Adipocyte (in vitro differentiated cells): ENCODE measurements at regions not wholly inside any gene's neighbourhood (a gene's known extent, or its start where the extent isn't known, plus 50 kb on each side); places are given as distances from the start of the nearest gene placed in this dataset.

Source experiments
- DNase-seq: peaks from one replicate; pipeline ENCODE4 v3.0.0-alpha.2; 2015; ENCODE audit warnings: low read depth
- H3K27me3 ChIP-seq: replicated peaks from 2 replicates; pipeline ENCODE4 v1.7.0; 2013; ENCODE audit warnings: mild to moderate bottlenecking, low read length, moderate library complexity; ENCODE audit not compliant: control insufficient read depth, insufficient read depth
- H3K36me3 ChIP-seq: 2 replicates; pipeline ENCODE4 v1.7.0; 2013; ENCODE audit warnings: low read length, mild to moderate bottlenecking, moderate library complexity; ENCODE audit not compliant: control insufficient read depth, insufficient read depth, severe bottlenecking
- H3K4me1 ChIP-seq: 2 replicates; pipeline ENCODE4 v1.7.0; 2013; ENCODE audit warnings: mild to moderate bottlenecking, low read length, moderate library complexity; ENCODE audit not compliant: control insufficient read depth, insufficient read depth
- H3K4me3 ChIP-seq: 2 replicates; pipeline ENCODE4 v1.7.0; 2013; ENCODE audit warnings: mild to moderate bottlenecking, low read length, moderate library complexity
- H3K9ac ChIP-seq: 2 replicates; pipeline ENCODE4 v1.7.0; 2013; ENCODE audit warnings: mild to moderate bottlenecking, low read length, moderate library complexity
- H3K9me3 ChIP-seq: 2 replicates; pipeline ENCODE4 v1.7.0; 2013; ENCODE audit warnings: mild to moderate bottlenecking, low read length, moderate library complexity; ENCODE audit not compliant: control insufficient read depth

GRCh38 chr9:75592586-75592985 is 297.9 kb upstream of the PCSK5 start:
- Histone ChIP-seq H3K9me3 (no peaks in the 10 kb centered on the region), H3K4me1 (peaks cover 6% of the 10 kb centered on the region), H3K27me3 (no peaks in the 10 kb centered on the region), H3K36me3 (no peaks in the 10 kb centered on the region), H3K4me3 (no peak overlapping the region), H3K9ac (no peak overlapping the region)
- no peak for DNase-seq

GRCh38 chr9:75593920-75594319 is 296.6 kb upstream of the PCSK5 start:
- DNase-seq: no peak
- no peaks in the 10 kb centered on the region for H3K27me3 ChIP-seq
- H3K9ac ChIP-seq: no peak overlapping the region
- H3K4me1 ChIP-seq: peaks cover 6% of the 10 kb centered on the region
- no peaks in the 10 kb centered on the region for H3K36me3 ChIP-seq
- H3K9me3 ChIP-seq: no peaks in the 10 kb centered on the region
- H3K4me3 ChIP-seq: no peak overlapping the region

GRCh38 chr9:75599126-75599525 is 291.3 kb upstream of the PCSK5 start:
- Histone ChIP-seq H3K36me3 (no peaks in the 10 kb centered on the region), H3K4me1 (no peaks in the 10 kb centered on the region), H3K4me3 (no peak overlapping the region), H3K9ac (no peak overlapping the region), H3K9me3 (peaks cover 2% of the 10 kb centered on the region), H3K27me3 (peaks cover 4% of the 10 kb centered on the region)
- no peak for DNase-seq

GRCh38 chr9:75601280-75601679 is 289.2 kb upstream of the PCSK5 start:
- DNase-seq: peak; percentile 1
- Histone ChIP-seq H3K9ac (no peak overlapping the region), H3K4me3 (no peak overlapping the region), H3K9me3 (peaks cover 2% of the 10 kb centered on the region), H3K27me3 (peaks cover 6% of the 10 kb centered on the region), H3K36me3 (no peaks in the 10 kb centered on the region), H3K4me1 (no peaks in the 10 kb centered on the region)

GRCh38 chr9:75602060-75602459 is 288.4 kb upstream of the PCSK5 start:
- peaks cover 2% of the 10 kb centered on the region for H3K9me3 ChIP-seq
- H3K9ac ChIP-seq: no peak overlapping the region
- no peak overlapping the region for H3K4me3 ChIP-seq
- H3K4me1 ChIP-seq: no peaks in the 10 kb centered on the region
- peaks cover 10% of the 10 kb centered on the region for H3K27me3 ChIP-seq
- DNase-seq: no peak
- H3K36me3 ChIP-seq: no peaks in the 10 kb centered on the region

GRCh38 chr9:75604661-75605060 is 285.8 kb upstream of the PCSK5 start:
- no peak overlapping the region for H3K9ac ChIP-seq
- no peaks in the 10 kb centered on the region for H3K36me3 ChIP-seq
- peaks cover 2% of the 10 kb centered on the region for H3K9me3 ChIP-seq
- H3K27me3 ChIP-seq: peaks cover 10% of the 10 kb centered on the region
- no peaks in the 10 kb centered on the region for H3K4me1 ChIP-seq
- H3K4me3 ChIP-seq: no peak overlapping the region
- DNase-seq: no peak

- H3K4me1 ChIP-seq: no peaks in the 10 kb centered on the region
- no peaks in the 10 kb centered on the region for H3K36me3 ChIP-seq
- no peak for DNase-seq
- H3K27me3 ChIP-seq: peaks cover 6% of the 10 kb centered on the region
- no peak overlapping the region for H3K9ac ChIP-seq
- no peak overlapping the region for H3K4me3 ChIP-seq
- no peaks in the 10 kb centered on the region for H3K9me3 ChIP-seq
Observed at GRCh38 chr9:75607521-75607920, 283.0 kb upstream of the PCSK5 start.

- no peaks in the 10 kb centered on the region for H3K4me1 ChIP-seq
- no peak overlapping the region for H3K4me3 ChIP-seq
- H3K36me3 ChIP-seq: no peaks in the 10 kb centered on the region
- DNase-seq: no peak
- H3K9me3 ChIP-seq: no peaks in the 10 kb centered on the region
- H3K27me3 ChIP-seq: peaks cover 10% of the 10 kb centered on the region
- H3K9ac ChIP-seq: no peak overlapping the region
Observed at GRCh38 chr9:75609401-75609800, 281.1 kb upstream of the PCSK5 start.

- Histone ChIP-seq H3K9ac (no peak overlapping the region), H3K27me3 (peaks cover 10% of the 10 kb centered on the region), H3K4me1 (no peaks in the 10 kb centered on the region), H3K36me3 (no peaks in the 10 kb centered on the region), H3K9me3 (no peaks in the 10 kb centered on the region), H3K4me3 (no peak overlapping the region)
- DNase-seq: no peak
Observed at GRCh38 chr9:75610246-75610645, 280.2 kb upstream of the PCSK5 start.

- H3K9ac ChIP-seq: no peak overlapping the region
- peaks cover 7% of the 10 kb centered on the region for H3K27me3 ChIP-seq
- H3K4me1 ChIP-seq: no peaks in the 10 kb centered on the region
- no peaks in the 10 kb centered on the region for H3K9me3 ChIP-seq
- no peaks in the 10 kb centered on the region for H3K36me3 ChIP-seq
- no peak for DNase-seq
- no peak overlapping the region for H3K4me3 ChIP-seq
Observed at GRCh38 chr9:75612205-75612604, 278.3 kb upstream of the PCSK5 start.

GRCh38 chr9:75612754-75613153 is 277.7 kb upstream of the PCSK5 start:
- Histone ChIP-seq H3K9ac (no peak overlapping the region), H3K4me3 (no peak overlapping the region), H3K36me3 (no peaks in the 10 kb centered on the region), H3K27me3 (peaks cover 7% of the 10 kb centered on the region), H3K9me3 (no peaks in the 10 kb centered on the region), H3K4me1 (no peaks in the 10 kb centered on the region)
- no peak for DNase-seq

- no peaks in the 10 kb centered on the region for H3K36me3 ChIP-seq
- no peak for DNase-seq
Observed at GRCh38 chr9:75615284-75615683, 275.2 kb upstream of the PCSK5 start.

More at GRCh38 chr9:75615284-75615683, 275.2 kb upstream of the PCSK5 start:
- no peaks in the 10 kb centered on the region for H3K9me3 ChIP-seq
- H3K27me3 ChIP-seq: peaks cover 7% of the 10 kb centered on the region
- H3K9ac ChIP-seq: no peak overlapping the region
- no peaks in the 10 kb centered on the region for H3K4me1 ChIP-seq
- no peak overlapping the region for H3K4me3 ChIP-seq
